ENCODE measurements at regions not wholly inside any gene's neighbourhood (a gene's known extent, or its start where the extent isn't known, plus 50 kb on each side); places are given as distances from the start of the nearest gene placed in this dataset.

DNA sequence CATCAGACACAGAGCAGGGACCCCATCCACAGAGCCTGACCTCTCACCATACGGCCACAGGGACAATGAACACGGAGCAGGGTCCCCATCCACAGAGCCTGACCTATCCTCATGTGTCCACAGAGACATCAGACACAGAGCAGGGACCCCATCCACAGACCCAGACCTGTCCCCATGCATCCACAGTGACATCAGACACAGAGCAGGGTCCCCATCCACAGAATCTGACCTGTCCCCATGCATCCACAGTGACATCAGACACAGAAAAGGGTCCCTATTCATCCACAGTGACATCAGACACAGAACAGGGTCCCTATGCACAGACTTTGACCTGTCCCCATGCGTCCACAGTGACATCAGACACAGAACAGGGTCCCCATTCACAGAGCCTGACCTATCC is 325.1 kb upstream of the RAB6C start:
- ChIA-PET POLR2A (no interaction called here), CTCF (no interaction called here)
- Histone ChIP-seq H3K79me2 (ENCODE audit: control insufficient read depth, insufficient read depth, low read length) (no peaks in the 10 kb centered on the region), H3K9me3 (replicated peaks; ENCODE audit: control insufficient read depth, insufficient read depth, low read length) (peaks cover 6% of the 10 kb centered on the region), H3K36me3 (ENCODE audit: control insufficient read depth in 2 of 2, extremely low read depth in 1 of 2, insufficient read depth in 2 of 2, low read length in 2 of 2) (no peaks in the 10 kb centered on the region), H3K4me1 (ENCODE audit: control insufficient read depth, extremely low read depth, insufficient read depth, low read length) (no peaks in the 10 kb centered on the region), H3K4me3 (replicated peaks in 1 of 3; ENCODE audit: insufficient read depth in 1 of 3, low read depth in 1 of 3, low read length in 3 of 3) (no peak overlapping the region), H3K9ac (replicated peaks; ENCODE audit: extremely low read depth, insufficient read depth, low read length) (no peak overlapping the region), H3K9me1 (replicated peaks; ENCODE audit: control insufficient read depth, extremely low read depth, insufficient read depth, low read length) (no peaks in the 10 kb centered on the region), H4K20me1 (replicated peaks; ENCODE audit: control insufficient read depth, extremely low read depth, insufficient read depth, low read length) (no peaks in the 10 kb centered on the region), H3K27ac (ENCODE audit: insufficient read depth, low read depth, low read length) (no peak overlapping the region), H3K4me2 (ENCODE audit: insufficient read depth, low read length) (no peak overlapping the region), H3K27me3 (ENCODE audit: control insufficient read depth in 2 of 2, insufficient read depth in 2 of 2, low read length in 2 of 2) (no peaks in the 10 kb centered on the region), H2AFZ (ENCODE audit: low read depth, low read length) (no peak overlapping the region)
- TF ChIP-seq FOS (IDR thresholded peaks at IDR 0.05; ENCODE audit: borderline replicate concordance, insufficient read depth, low read length) (no peak), POLR2AphosphoS5 (IDR thresholded peaks at IDR 0.05; ENCODE audit: insufficient read depth, low read depth, low read length) (no peak), POLR2A (IDR thresholded peaks at IDR 0.05; ENCODE audit: low read depth, low read length) (no peak), EZH2 (IDR thresholded peaks at IDR 0.05; ENCODE audit: borderline replicate concordance, low read depth, low read length, severe bottlenecking) (no peak), GATA2 (IDR thresholded peaks at IDR 0.05; ENCODE audit: insufficient read depth, insufficient read length, low read depth, low read length) (no peak), JUN (IDR thresholded peaks at IDR 0.05; ENCODE audit: borderline replicate concordance, insufficient read depth, insufficient read length, low read depth) (no peak), MYC (IDR thresholded peaks at IDR 0.05; ENCODE audit: low read depth, low read length) (no peak)
- TF ChIP-seq, protein P1, sequence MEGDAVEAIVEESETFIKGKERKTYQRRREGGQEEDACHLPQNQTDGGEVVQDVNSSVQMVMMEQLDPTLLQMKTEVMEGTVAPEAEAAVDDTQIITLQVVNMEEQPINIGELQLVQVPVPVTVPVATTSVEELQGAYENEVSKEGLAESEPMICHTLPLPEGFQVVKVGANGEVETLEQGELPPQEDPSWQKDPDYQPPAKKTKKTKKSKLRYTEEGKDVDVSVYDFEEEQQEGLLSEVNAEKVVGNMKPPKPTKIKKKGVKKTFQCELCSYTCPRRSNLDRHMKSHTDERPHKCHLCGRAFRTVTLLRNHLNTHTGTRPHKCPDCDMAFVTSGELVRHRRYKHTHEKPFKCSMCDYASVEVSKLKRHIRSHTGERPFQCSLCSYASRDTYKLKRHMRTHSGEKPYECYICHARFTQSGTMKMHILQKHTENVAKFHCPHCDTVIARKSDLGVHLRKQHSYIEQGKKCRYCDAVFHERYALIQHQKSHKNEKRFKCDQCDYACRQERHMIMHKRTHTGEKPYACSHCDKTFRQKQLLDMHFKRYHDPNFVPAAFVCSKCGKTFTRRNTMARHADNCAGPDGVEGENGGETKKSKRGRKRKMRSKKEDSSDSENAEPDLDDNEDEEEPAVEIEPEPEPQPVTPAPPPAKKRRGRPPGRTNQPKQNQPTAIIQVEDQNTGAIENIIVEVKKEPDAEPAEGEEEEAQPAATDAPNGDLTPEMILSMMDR (IDR thresholded peaks at IDR 0.05; ENCODE audit: extremely low read depth in 1 of 2, insufficient read depth in 1 of 2, low read depth in 1 of 2, low read length in 2 of 2): no peak
- TF ChIP-seq, protein P2, sequence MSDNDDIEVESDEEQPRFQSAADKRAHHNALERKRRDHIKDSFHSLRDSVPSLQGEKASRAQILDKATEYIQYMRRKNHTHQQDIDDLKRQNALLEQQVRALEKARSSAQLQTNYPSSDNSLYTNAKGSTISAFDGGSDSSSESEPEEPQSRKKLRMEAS (IDR thresholded peaks at IDR 0.05; ENCODE audit: insufficient read depth, insufficient read length): no peak
- intact Hi-C loops (cut with micrococcal nuclease): no loop called here
- dilution Hi-C loops (cut with MboI; ENCODE audit: extremely low pct_ligation_motif_present, low sequenced_read_pairs): no loop called here
- FAIRE-seq (no peak), DNase-seq (ENCODE audit: low read depth, low spot score) (no peak)
- no TSS peak for BruUV-seq (replicated peaks)
